Activated naive CD4-positive, alpha-beta T cell treated with anti-CD3 and anti-CD28 coated beads, Interleukin-2, amount 50 U/mL, for 72 hours (primary cell): ENCODE measurements at regions not wholly inside any gene's neighbourhood (a gene's known extent, or its start where the extent isn't known, plus 50 kb on each side); places are given as distances from the start of the nearest gene placed in this dataset.
"Not testable (repeated sequence)": the region's sequence is repeated elsewhere in the genome, so short reads cannot be mapped to it uniquely, and the experiment has no call there.

ENCODE experiments used
- ATAC-seq, 2 donors: fragments of 150-1000 bp; cut with Tn5 transposase; 2 replicates each; pipeline ENCODE4 v1.10.0; 2021; ENCODE audit warnings: mild to moderate bottlenecking in 2 of 2, moderate library complexity in 2 of 2
- DNase-seq, 2 donors: peaks; one replicate each; pipeline ENCODE4 v3.0.0; 2021 to 2022; ENCODE audit warnings: low spot score in 2 of 2
- H3K27ac Mint-ChIP-seq, 2 donors: one replicate each; pipeline ENCODE4 v1.8.0; 2022; ENCODE audit warnings: mild to moderate bottlenecking in 2 of 2, mixed read lengths in 2 of 2
- H3K36me3 Mint-ChIP-seq, 2 donors: one replicate each; pipeline ENCODE4 v1.8.0; 2022; ENCODE audit warnings: mixed read lengths in 2 of 2
- H3K9me3 Mint-ChIP-seq, 2 donors: one replicate each; pipeline ENCODE4 v1.8.0; 2022; ENCODE audit warnings: mixed read lengths in 2 of 2

GRCh38 chr15:95742836-95743235 lies 587.7 kb upstream of the NR2F2 start:
- DNase-seq: no peak
- ATAC-seq: no peak
- Mint-ChIP-seq H3K9me3 (peaks cover 9 to 22% of the 10 kb centered on the region in 2 donors), H3K36me3 (peaks cover 5 to 7% of the 10 kb centered on the region in 2 donors), H3K27ac (no peak overlapping the region)

- no peaks in the 10 kb centered on the region for H3K9me3 Mint-ChIP-seq
- DNase-seq: no peak
Measured at GRCh38 chr15:95757171-95757570, 573.3 kb upstream of the NR2F2 start.

GRCh38 chr15:95758451-95758850 lies 572.0 kb upstream of the NR2F2 start:
- Mint-ChIP-seq H3K27ac (no peak overlapping the region), H3K36me3 (no peaks in the 10 kb centered on the region), H3K9me3 (no peaks in the 10 kb centered on the region)
- ATAC-seq: no peak
- no peak for DNase-seq

More at GRCh38 chr15:95757171-95757570, 573.3 kb upstream of the NR2F2 start:
- Mint-ChIP-seq H3K36me3 (no peaks in the 10 kb centered on the region), H3K27ac (no peak overlapping the region)
- ATAC-seq: no peak

- ATAC-seq: no peak
- H3K36me3 Mint-ChIP-seq: no peaks in the 10 kb centered on the region
- DNase-seq: no peak
- H3K9me3 Mint-ChIP-seq: no peaks in the 10 kb centered on the region
- H3K27ac Mint-ChIP-seq: no peak overlapping the region
Measured at GRCh38 chr15:95758851-95759250, 571.6 kb upstream of the NR2F2 start.

- H3K36me3 Mint-ChIP-seq: no peaks in the 10 kb centered on the region
- no peaks in the 10 kb centered on the region for H3K9me3 Mint-ChIP-seq
- DNase-seq (no peak), ATAC-seq (no peak)
- H3K27ac Mint-ChIP-seq: no peak overlapping the region
Measured at GRCh38 chr15:95760508-95760907, 570.0 kb upstream of the NR2F2 start.

GRCh38 chr15:95761501-95762165 lies 568.9 kb upstream of the NR2F2 start:
- ATAC-seq (no peak), DNase-seq (no peak)
- no peaks in the 10 kb centered on the region for H3K9me3 Mint-ChIP-seq
- no peak overlapping the region for H3K27ac Mint-ChIP-seq
- H3K36me3 Mint-ChIP-seq: no peaks in the 10 kb centered on the region

- ATAC-seq (no peak), DNase-seq (no peak)
- Mint-ChIP-seq H3K9me3 (no peaks in the 10 kb centered on the region), H3K27ac (no peak overlapping the region), H3K36me3 (no peaks in the 10 kb centered on the region)
Measured at GRCh38 chr15:95763426-95763825, 567.1 kb upstream of the NR2F2 start.

GRCh38 chr15:95765161-95765560 lies 565.3 kb upstream of the NR2F2 start:
- no peak for ATAC-seq
- no peaks in the 10 kb centered on the region for H3K36me3 Mint-ChIP-seq
- H3K27ac Mint-ChIP-seq: no peak overlapping the region
- DNase-seq: no peak
- H3K9me3 Mint-ChIP-seq: no peaks in the 10 kb centered on the region

GRCh38 chr15:95770196-95770595 lies 560.3 kb upstream of the NR2F2 start:
- no peak for DNase-seq
- ATAC-seq: no peak
- Mint-ChIP-seq H3K9me3 (no peaks in the 10 kb centered on the region), H3K27ac (no peak overlapping the region), H3K36me3 (no peaks in the 10 kb centered on the region)

GRCh38 chr15:95772982-95773381 lies 557.5 kb upstream of the NR2F2 start:
- ATAC-seq (no peak), DNase-seq (no peak)
- Mint-ChIP-seq H3K36me3 (no peaks in the 10 kb centered on the region), H3K27ac (no peak overlapping the region), H3K9me3 (no peaks in the 10 kb centered on the region)

GRCh38 chr15:95784508-95784907 lies 546.0 kb upstream of the NR2F2 start:
- ATAC-seq (no peak), DNase-seq (no peak)
- H3K9me3 Mint-ChIP-seq: peaks cover 30% of the 10 kb centered on the region in 2 donors
- no peak overlapping the region for H3K27ac Mint-ChIP-seq
- H3K36me3 Mint-ChIP-seq: peaks cover 20 to 32% of the 10 kb centered on the region in 2 donors

- ATAC-seq: not testable (repeated sequence)
- Mint-ChIP-seq H3K36me3 (peaks cover 20 to 32% of the 10 kb centered on the region in 2 donors), H3K9me3 (peaks cover 30% of the 10 kb centered on the region in 2 donors)
Measured at GRCh38 chr15:95785276-95785675, 545.2 kb upstream of the NR2F2 start.

GRCh38 chr15:95793231-95793630 lies 537.3 kb upstream of the NR2F2 start:
- Mint-ChIP-seq H3K9me3 (no peaks in the 10 kb centered on the region), H3K36me3 (peaks cover 0 to under 1% of the 10 kb centered on the region in 2 donors), H3K27ac (no peak overlapping the region)
- no peak for ATAC-seq
- DNase-seq: no peak

More at GRCh38 chr15:95785276-95785675, 545.2 kb upstream of the NR2F2 start:
- not testable (repeated sequence) for DNase-seq, H3K27ac Mint-ChIP-seq

GRCh38 chr15:95795386-95795785 lies 535.1 kb upstream of the NR2F2 start:
- ATAC-seq: no peak
- H3K36me3 Mint-ChIP-seq: no peaks in the 10 kb centered on the region
- H3K9me3 Mint-ChIP-seq: peaks cover 0 to 4% of the 10 kb centered on the region in 2 donors
- DNase-seq: no peak
- H3K27ac Mint-ChIP-seq: no peak overlapping the region

GRCh38 chr15:95799286-95800200 lies 531.0 kb upstream of the NR2F2 start:
- no peaks in the 10 kb centered on the region for H3K36me3 Mint-ChIP-seq
- peaks cover 4% of the 10 kb centered on the region in 2 donors for H3K9me3 Mint-ChIP-seq
- ATAC-seq (no peak), DNase-seq (no peak)
- no peak overlapping the region for H3K27ac Mint-ChIP-seq

- ATAC-seq (no peak), DNase-seq (no peak)
- peaks cover 6 to 9% of the 10 kb centered on the region in 2 donors for H3K9me3 Mint-ChIP-seq
- H3K27ac Mint-ChIP-seq: no peak overlapping the region
- no peaks in the 10 kb centered on the region for H3K36me3 Mint-ChIP-seq
Measured at GRCh38 chr15:95804484-95804883, 526.0 kb upstream of the NR2F2 start.

GRCh38 chr15:95812491-95812890 lies 518.0 kb upstream of the NR2F2 start:
- Mint-ChIP-seq H3K9me3 (no peaks in the 10 kb centered on the region), H3K36me3 (no peaks in the 10 kb centered on the region), H3K27ac (no peak overlapping the region)
- DNase-seq: no peak
- ATAC-seq: no peak
